Fibroblast of skin of back (primary cell): ENCODE measurements at regions not wholly inside any gene's neighbourhood (a gene's known extent, or its start where the extent isn't known, plus 50 kb on each side); places are given as distances from the start of the nearest gene placed in this dataset.

Experiments
- DNase-seq: peaks from one replicate; pipeline ENCODE4 v3.0.0-alpha.2; 2013

GRCh38 chrX:39304746-39305145, 503.5 kb downstream of the MID1IP1 start:
- no peak for DNase-seq

- no peak for DNase-seq
These were observed 506.2 kb downstream of the MID1IP1 start for GRCh38 chrX:39307488-39307887.

- DNase-seq = peak; percentile 44
These were observed 506.9 kb downstream of the MID1IP1 start for GRCh38 chrX:39308126-39308525.

GRCh38 chrX:39309018-39309635, 507.9 kb downstream of the MID1IP1 start:
- peak; percentile 3 for DNase-seq

- peak; percentile 1 for DNase-seq
These were observed 508.5 kb downstream of the MID1IP1 start for GRCh38 chrX:39309721-39310152.

GRCh38 chrX:39310891-39311290, 509.6 kb downstream of the MID1IP1 start:
- DNase-seq = no peak

GRCh38 chrX:39311646-39312045, 510.4 kb downstream of the MID1IP1 start:
- DNase-seq = no peak

GRCh38 chrX:39313146-39313545, 511.9 kb downstream of the MID1IP1 start:
- no peak for DNase-seq

GRCh38 chrX:39318506-39319343, 517.5 kb downstream of the MID1IP1 start:
- no peak for DNase-seq

GRCh38 chrX:39320165-39320564, 518.9 kb downstream of the MID1IP1 start:
- DNase-seq = no peak

- DNase-seq = no peak
These were observed 521.2 kb downstream of the MID1IP1 start for GRCh38 chrX:39322496-39322895.

- DNase-seq = no peak
These were observed 523.1 kb downstream of the MID1IP1 start for GRCh38 chrX:39324233-39324930.

GRCh38 chrX:39327255-39327654, 526.0 kb downstream of the MID1IP1 start:
- no peak for DNase-seq

- DNase-seq = no peak
These were observed 526.4 kb downstream of the MID1IP1 start for GRCh38 chrX:39327705-39328104.

- no peak for DNase-seq
These were observed 527.4 kb downstream of the MID1IP1 start for GRCh38 chrX:39328661-39329060.

- DNase-seq = peak; percentile 16
These were observed 529.9 kb downstream of the MID1IP1 start for GRCh38 chrX:39331082-39331704.

GRCh38 chrX:39333451-39333850, 532.2 kb downstream of the MID1IP1 start:
- DNase-seq = no peak

GRCh38 chrX:39335513-39336235, 534.4 kb downstream of the MID1IP1 start:
- DNase-seq = no peak

- peak; percentile 16 for DNase-seq
These were observed 535.5 kb downstream of the MID1IP1 start for GRCh38 chrX:39336671-39337311.

- DNase-seq = no peak
These were observed 536.2 kb downstream of the MID1IP1 start for GRCh38 chrX:39337451-39337850.

GRCh38 chrX:39338583-39338982, 537.3 kb downstream of the MID1IP1 start:
- DNase-seq = no peak
